Mammary epithelial cell (primary cell): ENCODE measurements at regions not wholly inside any gene's neighbourhood (a gene's known extent, or its start where the extent isn't known, plus 50 kb on each side); places are given as distances from the start of the nearest gene placed in this dataset.

Source experiments
- EZH2 ChIP-seq: IDR thresholded peaks from 2 replicates; pipeline ENCODE4 v1.6.1; 2012; ENCODE audit warnings: low read length, inconsistent platforms, borderline replicate concordance
- TF ChIP-seq, protein P1 (sequence below), 2 donors: IDR thresholded peaks in 1 of 2; conservative IDR thresholded peaks in 1 of 2; 2 replicates each; pipeline ENCODE4 v1.5.1; 2011 to 2012; ENCODE audit warnings: inconsistent platforms in 2 of 2, low read length in 2 of 2, mild to moderate bottlenecking in 2 of 2, control low read depth in 1 of 2, low read depth in 1 of 2; ENCODE audit not compliant: insufficient read depth in 1 of 2; ENCODE audit errors: extremely low read depth in 1 of 2

DNA sequence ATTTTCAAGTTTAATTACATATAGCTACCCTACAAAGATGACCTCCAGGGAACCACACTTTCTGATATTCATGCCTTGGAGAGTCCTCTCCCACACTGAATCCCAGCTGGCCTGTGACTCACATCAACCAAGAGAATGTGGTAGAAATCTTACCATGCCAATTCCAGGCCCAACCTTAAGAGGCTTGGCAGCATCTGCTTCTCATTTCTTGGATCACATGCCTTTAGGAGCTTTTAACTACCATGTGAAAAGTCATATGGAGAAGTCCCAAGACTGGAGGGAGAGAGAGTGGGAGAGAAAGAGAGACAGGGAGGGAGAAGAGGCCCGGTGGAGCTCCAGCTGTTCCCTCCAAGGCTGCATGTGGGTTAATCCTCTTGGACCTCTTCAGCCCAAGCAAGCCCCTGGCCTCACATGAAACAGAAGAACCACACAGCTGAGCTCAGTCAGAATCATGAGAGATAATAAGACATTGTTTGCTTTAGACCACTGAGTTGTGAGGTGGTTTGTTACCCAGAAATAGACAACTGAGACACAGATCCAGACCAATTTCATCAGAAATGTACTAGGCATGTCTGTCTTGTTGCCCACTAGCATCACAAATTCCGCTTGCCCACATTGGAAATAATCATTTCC, 190.7 kb downstream of the MTCL1 start:
- TF ChIP-seq, protein P1, sequence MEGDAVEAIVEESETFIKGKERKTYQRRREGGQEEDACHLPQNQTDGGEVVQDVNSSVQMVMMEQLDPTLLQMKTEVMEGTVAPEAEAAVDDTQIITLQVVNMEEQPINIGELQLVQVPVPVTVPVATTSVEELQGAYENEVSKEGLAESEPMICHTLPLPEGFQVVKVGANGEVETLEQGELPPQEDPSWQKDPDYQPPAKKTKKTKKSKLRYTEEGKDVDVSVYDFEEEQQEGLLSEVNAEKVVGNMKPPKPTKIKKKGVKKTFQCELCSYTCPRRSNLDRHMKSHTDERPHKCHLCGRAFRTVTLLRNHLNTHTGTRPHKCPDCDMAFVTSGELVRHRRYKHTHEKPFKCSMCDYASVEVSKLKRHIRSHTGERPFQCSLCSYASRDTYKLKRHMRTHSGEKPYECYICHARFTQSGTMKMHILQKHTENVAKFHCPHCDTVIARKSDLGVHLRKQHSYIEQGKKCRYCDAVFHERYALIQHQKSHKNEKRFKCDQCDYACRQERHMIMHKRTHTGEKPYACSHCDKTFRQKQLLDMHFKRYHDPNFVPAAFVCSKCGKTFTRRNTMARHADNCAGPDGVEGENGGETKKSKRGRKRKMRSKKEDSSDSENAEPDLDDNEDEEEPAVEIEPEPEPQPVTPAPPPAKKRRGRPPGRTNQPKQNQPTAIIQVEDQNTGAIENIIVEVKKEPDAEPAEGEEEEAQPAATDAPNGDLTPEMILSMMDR (conservative IDR thresholded peaks at IDR 0.05 in 1 of 2, IDR thresholded peaks at IDR 0.05 in 1 of 2; ENCODE audit: extremely low read depth in 1 of 2, insufficient read depth in 1 of 2, low read depth in 1 of 2, low read length in 2 of 2), result no peak
- no peak for TF ChIP-seq EZH2
